CD4-positive, alpha-beta T cell treated with Interleukin-10 for 1 hour (primary cell): ENCODE measurements at regions not wholly inside any gene's neighbourhood (a gene's known extent, or its start where the extent isn't known, plus 50 kb on each side); places are given as distances from the start of the nearest gene placed in this dataset.
"Not testable (repeated sequence)": the region's sequence is repeated elsewhere in the genome, so short reads cannot be mapped to it uniquely, and the experiment has no call there.

Experiments used
- DNase-seq: peaks from one replicate; pipeline ENCODE4 v3.0.0-alpha.2; 2020

GRCh38 chr20:53891306-53891894 is 179.0 kb downstream of the BCAS1 start:
- DNase-seq: no peak

- DNase-seq: no peak
Measured at GRCh38 chr20:53890443-53891305, 179.7 kb downstream of the BCAS1 start.

- no peak for DNase-seq
Measured at GRCh38 chr20:53889411-53890148, 180.8 kb downstream of the BCAS1 start.

GRCh38 chr20:53888951-53889350 is 181.4 kb downstream of the BCAS1 start:
- DNase-seq: no peak

- DNase-seq: no peak
Measured at GRCh38 chr20:53888510-53888909, 181.9 kb downstream of the BCAS1 start.

- no peak for DNase-seq
Measured at GRCh38 chr20:53887973-53888372, 182.4 kb downstream of the BCAS1 start.

GRCh38 chr20:53884859-53885541 is 185.4 kb downstream of the BCAS1 start:
- DNase-seq: no peak

- no peak for DNase-seq
Measured at GRCh38 chr20:53883098-53883911, 187.1 kb downstream of the BCAS1 start.

- not testable (repeated sequence) for DNase-seq
Measured at GRCh38 chr20:53882438-53882986, 187.9 kb downstream of the BCAS1 start.

GRCh38 chr20:53881362-53881761 is 189.0 kb downstream of the BCAS1 start:
- no peak for DNase-seq

- no peak for DNase-seq
Measured at GRCh38 chr20:53880108-53880641, 190.2 kb downstream of the BCAS1 start.

- no peak for DNase-seq
Measured at GRCh38 chr20:53879048-53879684, 191.2 kb downstream of the BCAS1 start.

GRCh38 chr20:53878262-53879047 is 191.9 kb downstream of the BCAS1 start:
- DNase-seq: no peak

- DNase-seq: no peak
Measured at GRCh38 chr20:53876956-53877355, 193.4 kb downstream of the BCAS1 start.

- DNase-seq: no peak
Measured at GRCh38 chr20:53876470-53876869, 193.9 kb downstream of the BCAS1 start.

GRCh38 chr20:53875452-53875851 is 194.9 kb downstream of the BCAS1 start:
- DNase-seq: no peak

- no peak for DNase-seq
Measured at GRCh38 chr20:53874706-53875105, 195.7 kb downstream of the BCAS1 start.

GRCh38 chr20:53874104-53874503 is 196.3 kb downstream of the BCAS1 start:
- DNase-seq: no peak

GRCh38 chr20:53873230-53873604 is 197.2 kb downstream of the BCAS1 start:
- DNase-seq: peak; percentile 19

- DNase-seq: peak; percentile 76
Measured at GRCh38 chr20:53872561-53873229, 197.7 kb downstream of the BCAS1 start.
